Common myeloid progenitor, CD34-positive (primary cell): ENCODE measurements at regions not wholly inside any gene's neighbourhood (a gene's known extent, or its start where the extent isn't known, plus 50 kb on each side); places are given as distances from the start of the nearest gene placed in this dataset.

Experiments
- CTCF ChIA-PET: fragments of 350-600 bp; sonication (Branson Sonifier 250); formaldehyde crosslinking; loops from one replicate; lab custom pipeline; 2021; ENCODE audit warnings: antibody characterized with exemption; lab: Charles Lee
- POLR2A ChIA-PET: fragments of 350-600 bp; sonication (Branson Sonifier 250); formaldehyde crosslinking; loops from one replicate; lab custom pipeline; 2021; ENCODE audit warnings: antibody characterized with exemption; lab: Charles Lee
- DNase-seq, 3 donors: peaks; one replicate each; pipeline versions ENCODE4 v3.0.0 to v3.0.0-alpha.2; 2013
- H3K27ac ChIP-seq, 2 experiments: 1 replicate in 1 of 2; 2 replicates in 1 of 2; pipeline ENCODE4 v1.7.0; 2013; ENCODE audit warnings: inconsistent platforms in 2 of 2, low read length in 2 of 2, mild to moderate bottlenecking in 2 of 2, low read depth in 1 of 2, moderate library complexity in 1 of 2; ENCODE audit not compliant: severe bottlenecking in 2 of 2, insufficient read depth in 1 of 2, poor library complexity in 1 of 2
- H3K27me3 ChIP-seq, 5 experiments: replicated peaks in 2 of 5; 1 replicate in 3 of 5; 2 replicates in 2 of 5; pipeline versions ENCODE4 v1.6.1 to v1.7.0; 2013; ENCODE audit warnings: low read length in 4 of 5, mild to moderate bottlenecking in 2 of 5, moderate library complexity in 2 of 5, inconsistent platforms in 1 of 5; ENCODE audit not compliant: insufficient read depth in 5 of 5, control insufficient read depth in 4 of 5
- H3K36me3 ChIP-seq, 4 experiments: 1 replicate in 2 of 4; 2 replicates in 2 of 4; pipeline versions ENCODE4 v1.6.1 to v1.7.0; 2013; ENCODE audit warnings: low read length in 3 of 4, control low read depth in 1 of 4, mild to moderate bottlenecking in 1 of 4; ENCODE audit not compliant: control insufficient read depth in 4 of 4, insufficient read depth in 4 of 4
- H3K4me1 ChIP-seq, 4 experiments: 1 replicate in 3 of 4; 2 replicates in 1 of 4; pipeline versions ENCODE4 v1.6.1 to v1.7.1; 2013; ENCODE audit warnings: low read length in 3 of 4, mild to moderate bottlenecking in 3 of 4, control low read depth in 1 of 4, inconsistent platforms in 1 of 4, moderate library complexity in 1 of 4; ENCODE audit not compliant: control insufficient read depth in 4 of 4, insufficient read depth in 4 of 4; ENCODE audit errors: control extremely low read depth in 1 of 4
- H3K4me3 ChIP-seq, 7 experiments: 1 replicate in 4 of 7; 2 replicates in 3 of 7; pipeline versions ENCODE4 v1.5.1 to v1.7.0; 2013; ENCODE audit warnings: mild to moderate bottlenecking in 7 of 7, low read length in 6 of 7, moderate library complexity in 6 of 7, inconsistent platforms in 2 of 7, low read depth in 2 of 7, control low read depth in 1 of 7; ENCODE audit not compliant: insufficient read depth in 4 of 7, control insufficient read depth in 1 of 7; ENCODE audit errors: extremely low read depth in 1 of 7
- H3K9me3 ChIP-seq, 5 experiments: 1 replicate in 4 of 5; 2 replicates in 1 of 5; pipeline versions ENCODE4 v1.6.1 to v1.7.1; 2013; ENCODE audit warnings: low read length in 4 of 5, mild to moderate bottlenecking in 2 of 5, inconsistent platforms in 1 of 5, low read depth in 1 of 5, moderate library complexity in 1 of 5; ENCODE audit not compliant: control insufficient read depth in 4 of 5, insufficient read depth in 2 of 5; ENCODE audit errors: control extremely low read depth in 1 of 5
- WGBS: methylation state at CpG from one replicate; pipeline ENCODE4 v1.1.5; 2013; ENCODE audit not compliant: insufficient coverage; 5-methylcytosine and 5-hydroxymethylcytosine counted together

DNA sequence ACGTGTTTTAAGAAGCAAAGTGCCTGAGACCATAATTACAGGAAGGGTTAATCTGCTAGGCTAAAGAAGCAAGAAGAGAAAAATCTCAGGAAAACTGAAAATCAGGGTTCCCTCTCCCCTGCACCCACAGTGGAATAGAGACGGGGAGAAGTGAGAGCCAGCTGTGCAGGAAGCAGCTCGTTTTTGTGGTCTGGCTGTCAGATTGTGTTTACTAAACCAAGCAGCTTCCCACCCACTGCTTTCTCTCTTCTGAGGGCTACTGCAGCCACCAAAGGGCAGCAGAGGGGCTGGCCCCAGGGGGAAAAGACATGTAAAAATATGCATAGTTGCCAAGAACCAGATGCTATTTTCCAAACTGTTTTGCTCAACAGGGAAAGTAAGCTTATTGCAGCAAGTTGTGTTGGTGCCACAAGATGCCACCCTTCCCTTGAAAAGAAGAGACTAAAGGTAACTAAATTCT lies 72.6 kb upstream of the THUMPD2 start:
- H3K9me3 ChIP-seq: no peaks in the 10 kb centered on the region
- DNase-seq: peak; percentile 29 to 85 (median 71)
- peak overlapping the region in 3 of 7 experiments; percentile 19 to 48 (median 27) for H3K4me3 ChIP-seq
- POLR2A ChIA-PET: no interaction called here
- no peak overlapping the region for H3K27ac ChIP-seq
- H3K27me3 ChIP-seq: no peaks in the 10 kb centered on the region
- peaks cover 23 to 43% (median 35%) of the 10 kb centered on the region in 4 experiments for H3K4me1 ChIP-seq
- H3K36me3 ChIP-seq: no peaks in the 10 kb centered on the region
- 0% methylated on average over 1 of the region's 3 CpGs for WGBS
- CTCF ChIA-PET: no interaction called here

DNA sequence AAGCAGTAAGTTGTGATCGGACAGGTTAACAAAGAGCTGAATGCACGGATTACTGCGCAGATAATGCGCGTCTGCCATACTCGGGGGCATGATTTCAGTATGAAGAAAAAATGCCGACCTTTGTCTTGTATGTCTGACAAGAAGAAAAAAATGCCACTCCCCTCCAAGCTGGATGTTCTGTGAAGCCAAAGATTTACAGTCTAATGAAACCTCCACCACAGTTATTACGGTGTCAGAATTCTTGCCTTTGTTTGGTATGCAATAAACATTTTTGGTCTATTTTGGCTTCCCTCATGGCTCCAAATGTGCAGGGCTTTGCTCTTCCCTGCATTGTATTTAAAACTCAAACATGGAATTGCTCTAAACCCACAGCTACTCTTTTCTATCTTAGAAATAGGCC lies 72.2 kb upstream of the THUMPD2 start:
- Histone ChIP-seq H3K9me3 (no peaks in the 10 kb centered on the region), H3K36me3 (no peaks in the 10 kb centered on the region), H3K4me3 (peak overlapping the region in 2 of 7 experiments; percentile 19 to 48), H3K27me3 (no peaks in the 10 kb centered on the region), H3K4me1 (peaks cover 23 to 43% (median 35%) of the 10 kb centered on the region in 4 experiments), H3K27ac (no peak overlapping the region)
- POLR2A ChIA-PET: no interaction called here
- WGBS: 84% methylated on average over 7 of the region's 8 CpGs
- CTCF ChIA-PET: no interaction called here
- no peak for DNase-seq

DNA sequence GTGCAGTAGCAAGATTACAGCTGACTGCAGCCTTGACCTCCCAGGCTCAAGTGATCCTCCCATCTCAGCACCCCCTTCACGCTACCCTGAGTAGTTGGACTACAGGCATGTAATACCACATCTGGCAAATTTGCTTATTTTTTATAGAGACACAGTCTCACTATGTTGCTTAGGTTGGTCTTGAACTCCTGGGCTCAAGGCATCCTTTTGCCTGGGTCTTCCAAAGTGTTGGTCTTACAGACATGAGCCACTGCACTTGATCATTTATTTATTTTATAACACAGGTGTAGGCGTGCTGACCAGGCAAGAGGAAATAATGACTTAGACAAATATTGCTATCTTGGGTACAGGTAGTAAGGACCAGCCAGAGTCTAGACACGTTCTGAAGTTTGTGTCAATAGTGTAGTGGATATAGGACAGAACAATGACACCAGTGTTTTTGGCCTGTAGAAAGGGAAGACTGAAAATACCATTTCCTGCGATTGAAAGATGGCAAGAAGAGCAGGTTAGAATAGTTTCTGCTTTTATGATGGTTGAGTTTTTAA lies 71.0 kb upstream of the THUMPD2 start:
- WGBS: 81% methylated on average over 2 of the region's 4 CpGs
- ChIA-PET CTCF (no interaction called here), POLR2A (no interaction called here)
- no peak for DNase-seq
- H3K4me1 ChIP-seq: peaks cover 16 to 34% (median 25%) of the 10 kb centered on the region in 4 experiments
- no peaks in the 10 kb centered on the region for H3K9me3 ChIP-seq
- H3K36me3 ChIP-seq: no peaks in the 10 kb centered on the region
- H3K27me3 ChIP-seq: no peaks in the 10 kb centered on the region
- H3K4me3 ChIP-seq: no peak overlapping the region
- H3K27ac ChIP-seq: no peak overlapping the region

- 86% methylated on average over 1 of the region's 1 CpG for WGBS
- Histone ChIP-seq H3K4me3 (no peak overlapping the region), H3K36me3 (no peaks in the 10 kb centered on the region), H3K4me1 (peaks cover 11 to 26% (median 20%) of the 10 kb centered on the region in 4 experiments), H3K27ac (no peak overlapping the region), H3K9me3 (peaks cover 0 to 5% (median 0%) of the 10 kb centered on the region in 5 experiments), H3K27me3 (no peaks in the 10 kb centered on the region)
- no peak for DNase-seq
- ChIA-PET CTCF (no interaction called here), POLR2A (interaction anchor here (0.7 kb wide), 1 partner anchor 545 kb away, joined by 4 read pairs; no protein-coding TSS in a partner anchor)
Measured at GRCh38 chr2:39849064-39849463, 70.0 kb upstream of the THUMPD2 start.

- H3K9me3 ChIP-seq: peaks cover 0 to 6% (median 0%) of the 10 kb centered on the region in 5 experiments
- H3K27me3 ChIP-seq: no peaks in the 10 kb centered on the region
- no peak overlapping the region for H3K27ac ChIP-seq
- peaks cover 0 to 10% (median 2%) of the 10 kb centered on the region in 4 experiments for H3K4me1 ChIP-seq
- no peak for DNase-seq
- ChIA-PET POLR2A (no interaction called here), CTCF (interaction anchor here (1.0 to 2.0 kb wide), 2 partner anchors 8 to 16 kb away, joined by 3 to 5 read pairs; no protein-coding TSS in a partner anchor)
- no peak overlapping the region for H3K4me3 ChIP-seq
- H3K36me3 ChIP-seq: no peaks in the 10 kb centered on the region
- 100% methylated on average over 2 of the region's 6 CpGs for WGBS
Measured at GRCh38 chr2:39845460-39846146, 66.5 kb upstream of the THUMPD2 start.

- Histone ChIP-seq H3K4me3 (no peak overlapping the region), H3K9me3 (peaks cover 0 to 27% (median 4%) of the 10 kb centered on the region in 5 experiments), H3K36me3 (no peaks in the 10 kb centered on the region), H3K4me1 (peaks cover 0 to 10% (median 0%) of the 10 kb centered on the region in 4 experiments), H3K27ac (no peak overlapping the region), H3K27me3 (no peaks in the 10 kb centered on the region)
- WGBS: 62% methylated on average over 3 of the region's 5 CpGs
- ChIA-PET CTCF (no interaction called here), POLR2A (no interaction called here)
- DNase-seq: no peak
Measured at GRCh38 chr2:39839261-39839848, 60.3 kb upstream of the THUMPD2 start.

GRCh38 chr2:39838589-39838988 lies 59.5 kb upstream of the THUMPD2 start:
- 100% methylated on average over 2 of the region's 3 CpGs for WGBS
- CTCF ChIA-PET: interaction anchor here (1.0 to 1.2 kb wide), 2 partner anchors 8 to 75 kb away, joined by 4 to 5 read pairs; no protein-coding TSS in a partner anchor
- Histone ChIP-seq H3K27me3 (no peaks in the 10 kb centered on the region), H3K27ac (no peak overlapping the region), H3K4me1 (peaks cover 0 to 10% (median 0%) of the 10 kb centered on the region in 4 experiments), H3K9me3 (peaks cover 0 to 24% (median 4%) of the 10 kb centered on the region in 5 experiments), H3K4me3 (no peak overlapping the region), H3K36me3 (no peaks in the 10 kb centered on the region)
- POLR2A ChIA-PET: no interaction called here
- DNase-seq: no peak
